Urothelium cell line (cell line): ENCODE measurements at regions not wholly inside any gene's neighbourhood (a gene's known extent, or its start where the extent isn't known, plus 50 kb on each side); places are given as distances from the start of the nearest gene placed in this dataset.
A peak's percentile ranks its signal among the peaks of the same experiment; 100 is the strongest.

Source experiments
- DNase-seq: peaks from one replicate; pipeline ENCODE4 v3.0.0; 2011; ENCODE audit warnings: low spot score, mixed read lengths
- FAIRE-seq: peaks from 2 replicates; lab custom pipeline; 2011; peaks lifted over from hg19 to GRCh38; lab: Jason Lieb, UNC

DNA sequence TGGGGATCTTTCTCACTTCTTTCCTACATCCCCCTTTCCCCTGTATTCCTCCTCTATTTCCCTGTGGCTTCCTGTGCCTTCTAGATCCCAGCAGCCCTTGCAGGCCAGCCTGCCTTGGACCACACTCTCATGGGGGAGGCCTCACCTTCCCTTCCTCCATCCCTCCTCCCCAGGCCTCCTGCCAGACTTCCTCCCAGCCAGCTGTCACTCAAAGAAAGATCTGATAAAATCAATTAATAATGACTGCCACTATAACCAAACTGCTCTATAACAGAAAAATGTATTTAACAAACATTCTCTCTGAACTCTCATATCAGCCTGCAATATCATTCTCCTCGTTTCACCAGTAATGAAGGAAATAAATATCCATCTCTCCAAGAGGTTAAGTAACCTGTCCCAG, 144.9 kb upstream of the SIX2 start:
- FAIRE-seq (no peak), DNase-seq (no peak)

DNA sequence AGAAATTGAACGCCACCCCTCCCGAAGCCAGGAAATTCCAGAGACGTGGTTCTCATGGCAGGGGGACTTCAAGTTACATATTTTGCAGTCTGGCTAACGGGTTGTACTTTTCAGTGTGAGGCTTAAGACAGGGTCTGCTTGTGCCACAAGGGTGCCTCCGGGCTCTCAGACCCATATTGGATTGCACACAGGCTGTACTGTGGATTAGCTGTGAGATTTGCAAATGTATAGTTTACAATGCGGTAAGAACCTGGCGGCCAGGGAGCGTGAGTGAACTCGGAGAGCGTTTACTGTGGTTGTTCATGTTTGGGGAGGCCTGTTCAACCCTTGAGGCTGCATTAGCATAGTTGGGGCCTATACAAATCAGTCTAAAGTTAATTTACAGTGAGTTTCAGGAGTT, 143.9 kb upstream of the SIX2 start:
- no peak for FAIRE-seq

DNA sequence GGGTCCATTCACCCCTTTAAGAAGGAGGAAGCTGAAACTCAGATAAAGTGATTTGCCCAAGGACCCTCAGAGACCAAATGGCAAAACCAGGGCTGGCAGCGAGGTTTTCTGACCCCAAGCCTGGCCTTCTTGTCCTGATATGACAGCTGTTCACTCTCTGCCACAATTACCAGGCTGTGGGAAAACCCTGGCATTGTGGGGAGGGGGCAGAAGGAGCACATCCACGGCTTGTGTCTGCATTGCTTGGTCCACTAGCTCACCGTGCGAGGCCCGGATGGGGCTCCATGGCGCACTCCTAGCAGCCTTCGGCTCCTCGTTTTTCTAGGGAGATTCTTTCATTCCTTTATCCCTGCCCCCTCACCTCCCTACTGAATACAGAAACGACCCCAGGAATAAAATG, 143.4 kb upstream of the SIX2 start:
- no peak for DNase-seq
- FAIRE-seq, result no peak

More for the DNA sequence above, 143.9 kb upstream of the SIX2 start:
- DNase-seq, result no peak

DNA sequence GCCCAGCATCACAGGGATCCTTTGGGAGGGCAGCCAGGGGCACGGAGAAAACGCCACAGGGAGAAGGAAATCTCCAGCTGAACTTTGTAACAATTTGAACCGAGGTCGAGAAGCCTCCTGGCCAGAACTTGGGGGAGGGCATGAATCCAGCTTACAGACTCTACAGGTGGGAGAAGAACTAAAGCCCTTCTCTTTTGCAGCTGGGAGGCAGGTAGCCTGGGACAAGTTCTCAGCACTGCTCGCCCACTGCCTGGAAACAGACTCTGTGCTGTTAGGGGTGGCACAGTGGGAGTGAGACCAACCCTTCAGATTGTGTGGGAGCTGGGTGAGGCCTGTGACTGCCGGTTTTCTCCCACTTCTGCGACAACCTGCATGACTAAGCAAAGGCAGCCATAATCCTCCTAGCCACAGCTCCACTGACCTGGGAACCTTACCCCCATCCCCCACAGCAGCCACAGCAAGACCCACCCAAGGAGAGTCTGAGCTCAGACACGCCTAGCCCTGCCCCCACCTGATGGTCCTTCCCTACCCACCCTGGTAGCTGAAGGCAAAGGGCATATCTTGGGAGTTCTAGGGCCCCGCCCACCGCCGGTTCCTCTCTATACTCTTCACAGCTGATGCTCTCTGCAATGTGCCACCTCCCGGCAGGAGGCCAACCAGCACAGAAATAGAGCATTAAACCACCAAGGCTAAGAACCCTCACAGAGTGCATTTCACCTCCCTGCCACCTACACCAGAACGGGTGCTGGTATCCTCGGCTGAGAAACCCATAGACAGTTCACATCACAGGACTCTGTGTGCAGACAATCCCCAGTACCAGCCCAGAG, 136.0 kb upstream of the SIX2 start:
- DNase-seq (no peak), FAIRE-seq (no peak)

DNA sequence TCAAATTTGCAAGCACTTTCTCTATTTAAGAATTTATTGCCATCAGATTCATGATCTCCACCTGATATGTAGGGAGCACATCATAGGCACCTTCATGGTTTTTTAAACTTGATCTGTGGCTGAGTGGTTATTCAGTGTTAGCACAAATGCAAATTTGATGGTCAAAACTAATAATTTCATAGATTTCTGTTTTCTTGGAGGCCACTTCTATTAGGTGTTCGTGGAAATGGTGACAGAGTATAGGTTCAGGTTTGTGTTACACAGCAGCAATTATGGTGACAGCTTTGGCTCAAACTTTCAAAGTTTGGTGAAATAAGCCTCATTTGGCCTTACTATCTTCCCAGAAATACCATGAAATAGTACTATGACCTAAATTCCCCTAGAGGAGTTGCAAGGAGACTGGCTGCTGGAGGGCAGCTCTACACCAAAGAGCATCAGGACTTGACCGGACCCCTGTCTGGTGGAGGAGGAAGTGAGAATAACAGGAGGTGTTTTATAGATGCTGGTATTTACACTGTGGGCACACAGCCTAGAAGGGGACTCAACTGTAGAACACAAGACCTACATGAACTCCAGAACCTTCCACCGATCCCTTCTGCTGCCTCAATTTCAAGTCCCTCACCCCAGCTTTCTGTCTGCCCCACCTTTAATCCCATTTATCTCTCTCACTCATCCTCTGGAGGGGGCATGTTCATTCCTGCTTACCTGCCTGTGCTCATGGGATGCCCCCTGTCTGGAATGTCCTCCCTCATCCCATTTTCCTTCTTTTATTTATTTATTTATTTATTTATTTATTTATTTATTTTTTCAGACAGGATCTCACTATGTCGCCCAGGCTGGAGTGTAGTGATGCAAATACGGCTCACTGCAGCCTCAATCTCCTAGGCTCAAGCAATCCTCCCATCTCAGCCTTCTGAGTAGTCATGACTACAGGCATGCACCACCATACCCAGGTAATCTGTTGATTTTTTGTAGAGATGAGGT, 132.9 kb upstream of the SIX2 start:
- FAIRE-seq, result no peak
- DNase-seq, result no peak

DNA sequence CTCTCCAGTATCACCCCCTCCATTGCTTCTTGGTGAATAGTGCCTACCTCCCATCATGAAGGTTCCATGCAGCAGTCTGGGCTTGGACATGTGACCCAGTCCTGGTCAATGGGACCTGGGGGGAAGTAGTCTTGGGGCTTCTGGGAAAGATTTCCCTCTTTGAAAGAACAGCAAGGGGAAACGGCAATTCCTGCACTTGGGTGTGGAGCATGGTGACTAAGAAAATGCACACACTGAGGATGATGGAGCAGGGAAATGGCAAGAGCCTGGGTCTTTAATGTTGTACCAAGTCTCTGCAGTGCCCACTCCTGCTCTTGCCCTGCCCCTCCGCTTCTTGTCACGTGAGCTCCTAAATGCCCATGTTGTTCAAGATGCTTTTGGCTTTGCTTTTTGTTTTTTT, 131.4 kb upstream of the SIX2 start:
- no peak for DNase-seq
- no peak for FAIRE-seq

DNA sequence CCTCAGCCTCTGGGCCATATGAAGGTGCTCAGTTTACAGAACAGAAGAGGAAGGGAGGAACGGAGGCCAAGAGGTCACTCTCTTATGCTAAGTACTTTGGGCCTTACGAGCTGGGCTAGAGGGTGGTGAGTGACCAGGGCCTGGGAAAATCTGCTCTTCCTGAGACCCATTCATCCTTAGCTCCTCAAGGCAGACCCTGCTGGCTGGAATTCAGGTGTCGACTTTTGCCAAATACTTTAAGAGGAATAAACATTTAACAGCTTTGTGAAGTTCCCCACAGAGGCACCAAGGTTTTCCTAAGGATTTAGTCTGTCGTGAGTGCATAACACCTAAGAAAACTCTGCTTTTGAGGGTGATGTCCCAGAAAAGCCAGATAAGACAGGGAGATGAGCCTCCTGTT, 129.7 kb upstream of the SIX2 start:
- no peak for FAIRE-seq

DNA sequence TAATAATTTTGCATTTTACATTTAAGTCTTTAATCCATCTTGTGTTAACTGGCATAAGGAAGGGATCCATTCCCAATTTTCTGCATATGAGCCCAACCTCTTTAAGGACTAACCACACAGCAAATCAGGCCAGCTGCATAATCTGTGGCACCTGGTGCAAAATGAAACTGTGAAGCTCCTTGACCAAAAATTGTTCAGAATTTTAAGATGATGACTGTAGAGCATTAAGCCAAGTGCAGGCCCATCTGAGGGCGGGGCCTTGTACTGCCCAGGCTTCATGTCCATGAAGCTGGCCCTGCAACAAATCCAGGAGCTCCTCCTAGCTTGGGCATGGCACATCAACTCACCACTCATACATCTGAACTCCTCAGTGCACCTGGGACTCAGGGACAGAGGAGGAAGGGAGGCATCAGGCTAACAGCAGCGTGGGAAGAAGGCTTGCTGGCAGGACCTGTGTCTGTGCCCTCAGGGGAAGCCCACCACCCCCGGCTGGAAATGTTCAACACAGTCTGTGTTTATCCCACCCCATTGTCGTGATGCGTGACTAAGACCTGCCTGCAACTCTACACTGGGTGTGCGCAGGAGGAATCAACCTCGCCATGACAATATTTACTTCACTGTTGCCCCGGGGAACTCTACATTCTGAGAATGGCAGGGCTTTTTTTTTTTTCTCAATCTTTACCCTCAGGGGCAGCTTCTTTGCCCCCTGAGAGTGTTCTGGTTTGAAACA, 128.9 kb upstream of the SIX2 start:
- DNase-seq (no peak), FAIRE-seq (no peak)

More for the DNA sequence above, 129.7 kb upstream of the SIX2 start:
- DNase-seq, result no peak

DNA sequence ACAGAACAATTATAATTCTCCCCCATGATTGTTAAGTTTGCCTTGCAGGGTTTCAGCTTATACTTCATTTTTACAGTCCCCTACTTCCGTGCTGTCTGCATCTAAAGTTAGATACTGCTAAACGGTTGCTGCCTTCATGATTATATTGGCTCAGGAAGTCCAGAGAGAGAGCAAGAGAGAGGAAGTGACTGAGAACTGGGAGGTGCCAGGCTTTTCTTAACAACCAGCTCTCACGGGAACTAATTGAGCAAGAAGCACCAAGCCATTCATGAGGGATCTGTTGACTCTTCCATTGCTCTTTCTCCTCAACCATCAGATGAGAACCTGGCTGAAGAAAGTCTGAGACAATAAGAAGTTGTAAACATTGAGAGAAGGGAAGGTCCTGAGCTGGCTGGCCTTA, 125.5 kb upstream of the SIX2 start:
- DNase-seq, result no peak
- no peak for FAIRE-seq

DNA sequence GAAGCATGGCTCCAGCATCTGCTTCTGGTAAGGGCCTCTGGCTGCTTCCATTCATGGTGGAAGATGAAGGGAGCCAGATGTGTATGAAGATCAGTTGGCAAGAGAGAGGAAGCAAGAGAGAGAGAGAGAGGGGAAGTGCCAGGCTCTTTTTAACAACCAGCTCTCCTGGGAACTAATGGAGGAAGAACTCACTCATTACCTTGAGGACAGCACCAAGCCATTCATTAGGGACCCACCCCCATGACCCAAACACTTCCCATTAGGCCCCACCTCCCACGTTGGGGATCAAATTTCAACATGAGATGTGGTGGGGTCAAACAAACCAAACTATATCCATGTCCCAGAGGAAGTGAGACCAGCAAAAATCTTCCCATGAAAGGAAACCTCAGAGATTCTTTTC, 124.8 kb upstream of the SIX2 start:
- no peak for FAIRE-seq
- DNase-seq, result no peak

DNA sequence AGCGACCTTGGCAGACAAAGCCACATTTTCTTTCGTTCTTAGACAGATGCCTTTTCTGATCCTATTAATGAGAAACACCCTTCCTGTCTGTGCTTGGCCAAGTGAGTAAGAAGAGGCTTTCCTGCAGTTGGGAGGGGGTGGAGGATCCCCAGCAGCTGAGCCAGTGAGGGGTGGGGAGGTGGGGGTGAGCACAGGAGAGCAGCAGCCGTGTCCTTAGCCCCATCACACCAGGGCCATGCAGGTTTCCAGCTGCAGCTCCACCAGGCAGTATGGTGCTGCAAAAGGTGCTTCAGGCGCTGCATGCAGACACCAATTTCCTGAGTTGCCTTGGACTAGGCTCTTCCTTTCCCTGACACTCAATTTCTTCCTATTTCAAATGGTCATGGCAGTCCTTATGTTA, 123.3 kb upstream of the SIX2 start:
- FAIRE-seq (no peak), DNase-seq (no peak)

DNA sequence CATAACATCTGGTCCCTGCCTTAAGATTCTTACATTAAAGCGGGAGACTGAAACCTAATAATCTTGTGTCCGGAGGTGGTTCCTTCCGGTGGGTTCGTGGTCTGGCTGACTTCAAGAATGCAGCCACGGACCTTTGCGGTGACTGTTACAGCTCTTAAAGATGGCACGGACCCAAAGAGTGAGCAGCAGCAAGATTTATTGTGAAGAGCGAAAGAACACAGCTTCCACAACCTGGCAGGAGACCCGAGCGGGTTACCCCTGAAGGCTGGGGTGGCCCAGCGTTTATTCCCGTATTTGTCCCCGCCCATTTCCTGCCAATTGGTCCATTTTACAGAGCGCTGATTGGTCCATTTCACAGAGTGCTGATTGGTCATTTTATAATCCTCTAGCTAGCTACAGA, 122.3 kb upstream of the SIX2 start:
- DNase-seq (peak; percentile 79), FAIRE-seq (peak; percentile 20)

DNA sequence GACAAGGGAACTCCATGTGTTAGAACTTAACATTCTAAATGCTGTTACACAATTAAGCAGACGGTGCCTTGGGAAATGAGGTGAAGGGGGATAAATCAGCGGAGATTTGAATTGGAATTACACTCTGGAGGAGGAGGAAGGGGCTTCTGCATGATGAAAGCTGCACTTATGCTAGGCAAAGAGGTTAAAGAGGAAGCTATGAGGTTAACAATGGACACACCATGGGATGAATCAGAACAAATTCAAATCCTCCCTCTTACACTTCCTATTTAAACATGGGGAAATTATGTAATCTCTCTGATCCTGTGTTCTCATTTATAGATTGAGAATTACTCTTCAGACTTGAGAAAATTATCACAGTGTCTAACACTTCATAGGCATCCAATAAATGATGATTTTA, 121.5 kb upstream of the SIX2 start:
- FAIRE-seq (no peak), DNase-seq (no peak)

DNA sequence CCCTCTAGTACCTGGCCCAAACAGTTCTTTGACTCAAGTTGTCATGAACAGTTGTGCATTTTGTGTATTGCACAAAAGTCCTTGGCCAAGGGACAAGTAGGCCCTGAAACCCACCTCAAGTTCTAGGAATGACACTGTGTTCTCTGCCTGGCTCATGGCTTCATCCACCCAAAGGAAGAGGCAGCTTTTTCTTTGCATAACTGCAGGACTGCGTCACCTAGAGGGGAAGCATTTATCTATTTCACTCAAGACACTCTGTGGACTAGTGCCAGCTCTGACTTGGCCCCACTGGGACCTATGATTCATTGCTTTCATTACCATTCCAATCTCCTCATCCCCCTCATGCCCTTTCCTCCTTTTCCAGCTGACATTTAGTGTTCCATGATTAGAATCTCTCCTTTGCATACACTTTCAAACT, 119.3 kb upstream of the SIX2 start:
- FAIRE-seq, result peak; percentile 83
- peak; percentile 89 for DNase-seq

DNA sequence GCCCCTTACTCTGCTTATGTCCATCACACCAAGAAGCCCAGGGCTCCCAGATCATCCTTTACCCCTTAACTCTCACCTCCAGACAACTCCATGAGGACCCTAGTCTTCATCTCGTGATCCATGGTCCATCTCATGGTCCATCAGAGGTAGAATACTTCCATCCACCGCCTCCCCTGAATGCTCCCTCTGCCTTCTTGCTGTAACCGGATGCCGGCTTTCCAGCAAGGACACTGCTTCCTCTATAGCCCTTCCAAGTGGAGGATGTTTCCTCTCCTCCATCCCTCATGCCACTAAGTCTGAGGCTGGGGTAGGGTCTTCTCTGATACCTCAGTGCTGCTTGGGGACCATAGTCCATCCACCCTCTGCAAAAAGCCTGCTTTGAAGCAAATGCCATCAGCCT, 118.6 kb upstream of the SIX2 start:
- FAIRE-seq (no peak), DNase-seq (no peak)

DNA sequence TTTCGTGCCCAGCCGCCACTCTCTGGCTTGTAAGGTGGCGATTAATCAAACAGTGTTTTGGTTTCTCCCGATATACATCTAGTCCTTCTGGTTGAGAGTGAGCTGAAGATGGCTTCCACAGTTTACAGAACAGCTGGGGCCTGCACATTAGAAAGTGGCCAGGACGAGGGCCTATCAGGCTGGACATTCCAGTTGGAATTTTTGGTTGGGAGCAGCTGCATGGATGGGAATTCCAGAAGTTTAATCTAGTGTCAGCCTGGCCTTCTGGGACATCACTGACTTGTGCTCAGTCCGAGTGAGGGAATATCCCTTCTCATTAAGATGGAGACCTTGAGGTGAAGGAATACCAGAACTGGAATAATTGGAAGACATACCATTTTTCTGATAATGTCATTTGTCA, 118.1 kb upstream of the SIX2 start:
- DNase-seq, result no peak
- FAIRE-seq, result no peak

DNA sequence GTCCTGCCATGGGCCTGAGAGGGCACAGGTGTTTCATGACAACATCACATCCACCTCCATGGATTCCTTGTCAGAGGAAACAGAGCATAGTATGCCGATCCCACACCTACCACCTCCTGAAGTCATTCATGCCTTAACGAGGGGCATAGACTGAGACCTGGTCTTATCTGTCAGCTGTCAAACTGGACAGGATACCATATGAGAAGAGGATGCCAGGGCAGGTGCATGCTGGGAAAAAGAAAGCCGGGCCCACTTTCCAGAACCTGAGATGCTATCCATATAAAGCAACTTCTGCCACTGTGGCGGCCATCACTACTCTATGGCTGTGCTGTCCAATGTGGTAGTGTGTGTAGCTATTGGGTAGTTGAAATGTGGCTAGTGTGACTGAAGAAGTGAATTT, 116.0 kb upstream of the SIX2 start:
- FAIRE-seq (no peak), DNase-seq (no peak)

DNA sequence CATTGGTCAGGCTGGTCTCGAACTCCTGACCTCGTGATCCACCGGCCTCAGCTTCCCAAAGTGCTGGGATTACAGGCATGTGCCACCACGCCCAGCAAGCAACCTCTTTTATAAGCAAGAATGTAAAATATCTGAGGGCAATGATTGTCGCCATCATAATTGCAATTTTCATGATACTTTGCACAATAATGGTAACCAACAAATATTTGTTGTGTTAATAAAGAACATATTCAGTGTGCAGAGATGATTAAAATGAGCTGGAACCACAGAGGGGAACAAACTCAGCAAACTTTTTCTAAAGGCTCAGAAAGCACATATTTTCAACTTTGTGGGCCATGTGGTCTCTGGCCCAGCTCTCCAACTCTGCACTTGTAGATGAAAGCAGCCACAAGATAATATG, 115.2 kb upstream of the SIX2 start:
- FAIRE-seq (no peak), DNase-seq (no peak)

DNA sequence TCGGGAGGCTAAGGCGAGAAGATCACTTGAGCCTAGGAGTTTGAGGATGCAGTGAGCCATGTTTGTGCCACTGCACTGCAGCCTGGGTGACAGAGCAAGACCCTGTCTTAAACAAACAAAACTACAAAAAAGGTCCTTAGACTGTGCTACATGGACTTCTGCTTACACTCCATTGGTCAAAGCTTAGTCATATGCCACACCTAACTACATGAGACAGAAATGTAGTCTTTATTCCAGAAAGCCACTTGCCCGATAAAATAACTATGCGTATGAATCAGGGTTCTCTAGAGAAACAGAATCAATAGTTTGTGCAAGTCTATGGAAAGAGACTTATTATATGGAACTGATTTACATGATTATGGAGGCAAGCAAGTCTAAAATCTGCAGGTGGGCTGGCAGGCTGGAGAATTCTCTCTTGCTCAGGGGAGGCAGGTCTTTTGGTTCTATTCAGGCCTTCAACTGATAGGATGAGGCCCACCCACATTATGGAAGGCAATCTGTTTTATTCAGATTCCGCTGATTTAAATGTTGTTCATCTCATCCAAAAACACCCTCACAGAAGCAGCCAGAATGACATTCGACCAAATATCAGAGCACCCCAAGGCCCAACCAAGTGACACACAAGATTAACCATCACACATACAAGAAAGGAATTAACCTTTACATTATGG, 114.4 kb upstream of the SIX2 start:
- no peak for DNase-seq
- no peak for FAIRE-seq

DNA sequence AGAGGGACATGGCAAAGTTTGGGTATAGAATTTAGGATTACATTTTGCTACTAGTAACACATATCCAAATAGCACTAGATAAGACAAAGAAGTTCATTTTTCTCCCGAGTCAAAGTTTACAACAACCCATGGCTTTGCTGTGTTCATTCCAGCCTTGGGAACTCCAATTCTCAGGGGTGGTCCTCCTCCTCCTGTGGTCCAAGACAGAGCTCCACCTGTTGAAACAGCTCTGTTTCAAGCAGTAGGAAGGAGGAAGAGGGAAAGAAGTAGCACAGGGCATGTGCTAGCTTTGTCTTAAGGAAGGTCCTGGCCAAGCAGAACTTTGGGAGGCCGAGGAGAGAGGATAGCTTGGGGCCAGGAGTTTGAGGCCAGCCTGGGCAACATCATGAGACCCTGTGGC, 113.8 kb upstream of the SIX2 start:
- DNase-seq (no peak), FAIRE-seq (no peak)
